NCI-H69 (cell line): ENCODE measurements at regions not wholly inside any gene's neighbourhood (a gene's known extent, or its start where the extent isn't known, plus 50 kb on each side); places are given as distances from the start of the nearest gene placed in this dataset.

Experiments used
- DNase-seq: peaks from one replicate; lab custom pipeline; 2025; lab: John Stamatoyannopoulos, UW

DNA sequence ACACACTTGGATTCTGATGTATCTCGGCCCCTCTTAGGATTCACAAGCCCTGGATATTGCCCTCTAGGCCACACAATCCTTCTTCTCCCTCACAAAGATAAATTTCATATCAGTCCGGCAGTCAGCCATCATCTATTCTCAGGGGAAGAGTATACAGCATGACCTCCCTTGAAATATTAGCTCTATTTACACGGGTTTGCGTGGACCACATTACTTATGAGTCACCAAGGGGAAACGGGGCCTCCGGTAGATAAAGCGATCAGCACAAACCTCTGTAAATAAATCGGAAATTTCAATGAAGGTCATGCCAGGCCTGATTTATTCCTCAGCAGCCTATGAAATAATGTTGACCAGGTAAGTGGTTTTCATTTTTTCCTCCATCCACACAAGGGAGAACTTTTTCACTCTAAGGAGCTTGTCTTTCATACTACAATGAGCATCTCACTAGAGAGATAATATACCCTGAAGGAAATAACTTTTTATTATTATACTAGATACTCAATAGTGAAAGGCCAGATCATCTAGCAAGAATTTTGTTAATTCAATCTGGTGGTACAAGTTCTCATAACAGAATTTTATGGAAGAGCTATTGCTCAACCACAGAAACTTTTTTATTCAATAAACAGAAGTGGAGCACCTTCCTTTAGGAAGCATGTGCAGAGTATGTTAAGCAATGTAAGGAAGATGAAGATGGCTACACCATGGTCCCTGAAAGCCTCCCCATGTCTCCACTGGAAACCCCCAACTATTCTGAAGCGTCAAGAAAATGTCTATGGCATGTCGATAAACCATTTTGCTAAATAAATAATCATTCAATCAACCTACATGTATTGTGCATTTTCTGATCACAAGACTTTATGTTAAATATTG lies 125.2 kb upstream of the PIK3C3 start:
- DNase-seq, result no peak

DNA sequence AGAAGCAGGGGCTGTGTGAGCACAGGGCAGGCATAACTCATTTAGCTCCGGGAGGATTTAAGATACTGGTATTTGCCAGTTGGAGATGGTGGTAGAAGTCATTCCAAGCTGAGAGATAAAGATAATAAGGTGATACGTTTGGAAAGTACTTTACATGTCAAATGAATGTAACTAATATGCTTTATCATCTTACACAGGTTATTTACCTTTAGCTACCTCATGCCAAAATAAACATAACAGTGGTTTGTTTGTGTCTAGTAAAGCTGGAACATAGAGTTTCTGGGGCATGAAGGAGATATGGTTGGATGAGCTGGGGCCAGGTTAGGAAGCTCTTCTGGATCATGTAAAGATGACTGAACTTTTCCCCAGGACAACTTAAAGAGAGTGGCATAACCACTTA lies 126.9 kb upstream of the PIK3C3 start:
- DNase-seq, result peak; percentile 82

DNA sequence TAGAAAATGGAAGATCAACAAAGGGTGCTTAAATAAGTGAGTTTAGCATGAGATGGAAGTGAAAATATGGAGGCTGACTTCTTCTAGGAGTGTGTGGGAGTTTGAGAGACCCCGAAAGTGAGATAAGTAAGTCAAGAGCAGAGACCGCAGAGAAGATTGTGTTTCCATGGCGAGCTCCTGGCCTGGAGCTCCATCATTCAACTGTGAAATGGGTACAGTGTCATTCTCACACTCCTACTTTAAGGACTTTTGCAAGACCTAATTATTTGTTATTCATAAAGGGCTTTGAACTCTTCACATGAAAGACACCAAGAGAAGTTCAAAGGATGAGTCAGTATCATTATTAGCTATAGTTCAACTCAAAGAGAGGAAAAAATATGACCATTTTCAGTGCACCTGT lies 134.2 kb upstream of the PIK3C3 start:
- DNase-seq, result no peak

DNA sequence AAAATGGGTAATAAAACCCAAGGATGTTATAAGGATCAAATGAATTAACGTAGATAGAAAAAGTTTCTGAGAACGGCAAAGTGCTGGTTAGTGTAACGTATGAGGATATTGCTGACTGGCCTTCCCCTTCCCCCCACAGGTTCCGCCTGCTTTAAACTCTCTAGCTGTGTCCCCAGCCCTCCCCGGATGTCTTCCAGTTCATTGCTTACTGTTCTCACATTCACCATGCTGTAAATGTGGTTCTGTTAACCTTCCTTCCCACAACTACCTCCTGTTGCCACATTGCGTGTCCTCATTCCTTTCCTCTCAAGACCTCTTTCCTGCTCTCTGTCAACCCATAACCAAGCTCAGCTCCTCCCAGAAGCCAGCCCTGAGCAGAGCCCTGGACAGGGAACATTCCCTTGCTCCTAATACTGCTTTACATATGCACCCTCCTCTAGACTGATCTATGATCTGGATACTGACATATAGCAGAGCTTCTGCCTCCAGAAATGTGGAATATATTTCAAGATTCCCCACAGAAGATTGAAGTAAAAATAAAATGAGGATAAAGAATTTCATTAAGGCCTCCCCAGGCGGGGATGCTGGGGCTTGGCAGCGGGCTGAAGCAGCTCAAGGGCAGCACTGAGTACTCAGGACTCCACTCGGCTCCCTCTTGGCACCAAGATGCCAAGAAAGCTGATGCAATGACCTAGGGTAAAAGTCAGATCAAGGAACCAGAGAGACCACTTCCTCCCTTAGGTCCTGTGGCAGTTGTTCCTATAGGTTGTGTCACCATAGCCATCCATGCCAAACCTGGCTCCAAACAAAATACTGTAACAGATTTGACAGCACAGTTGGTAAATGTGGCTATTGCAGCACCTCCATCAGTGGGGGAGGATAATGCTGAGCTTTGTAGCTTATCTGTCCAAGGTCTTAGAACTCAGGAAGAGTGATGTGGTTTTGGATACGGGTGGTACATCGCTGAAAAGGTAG lies 136.4 kb upstream of the PIK3C3 start:
- no peak for DNase-seq

DNA sequence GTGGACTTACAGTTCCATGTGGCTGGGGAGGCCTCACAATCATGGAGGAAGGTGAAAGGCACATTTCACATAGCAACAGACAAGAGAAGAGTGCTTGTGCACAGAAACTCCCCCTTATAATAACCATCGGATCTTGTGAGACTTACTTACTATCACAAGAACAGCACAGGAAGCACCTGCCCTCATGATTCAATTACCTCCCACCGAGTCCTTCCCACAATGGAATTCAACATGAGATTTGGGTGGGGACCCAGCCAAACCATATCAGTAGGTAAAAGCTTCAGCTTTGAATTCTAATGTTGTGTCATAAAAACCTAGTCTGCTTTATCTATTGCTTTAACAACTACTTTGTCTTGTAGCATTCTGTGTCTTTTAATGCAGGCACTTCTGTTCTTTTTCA lies 140.4 kb upstream of the PIK3C3 start:
- DNase-seq, result no peak

DNA sequence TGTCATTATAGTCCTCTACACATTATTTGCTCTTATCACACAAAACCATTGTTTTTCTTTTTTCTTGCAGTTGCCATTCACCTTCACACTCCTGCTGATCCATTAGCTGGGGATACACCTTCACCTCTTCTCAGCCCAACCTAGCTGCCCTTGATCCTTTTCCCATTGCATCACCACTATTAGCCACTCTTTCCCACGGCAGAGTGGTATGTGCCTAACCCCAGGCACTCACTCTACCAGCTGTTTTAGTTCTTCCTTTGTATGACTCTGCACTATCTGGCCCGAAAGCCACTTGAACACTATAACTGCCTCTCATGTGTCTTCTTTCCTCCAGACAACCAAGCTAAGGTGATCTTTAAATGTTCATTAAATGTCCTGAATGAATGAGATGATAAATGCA lies 145.4 kb upstream of the PIK3C3 start:
- DNase-seq, result peak; percentile 22

DNA sequence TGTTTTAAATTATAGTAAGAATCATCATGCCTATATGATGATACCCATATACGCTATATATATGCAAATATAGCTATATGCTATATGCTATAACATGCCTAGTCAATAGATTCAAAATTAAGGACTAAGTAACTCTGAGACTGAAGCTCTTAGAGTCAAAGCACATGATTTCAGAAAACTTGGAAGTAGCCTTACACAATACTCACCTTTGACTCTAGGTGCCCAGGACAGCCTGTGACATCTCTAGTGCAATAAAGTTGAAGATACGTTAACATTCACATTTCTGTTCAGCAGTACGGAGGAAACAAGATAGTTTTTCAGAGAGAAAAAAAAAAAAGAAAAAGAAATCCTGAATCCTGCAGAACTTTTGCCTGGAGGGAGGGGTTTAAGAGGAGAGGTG lies 149.7 kb upstream of the PIK3C3 start:
- DNase-seq, result no peak

DNA sequence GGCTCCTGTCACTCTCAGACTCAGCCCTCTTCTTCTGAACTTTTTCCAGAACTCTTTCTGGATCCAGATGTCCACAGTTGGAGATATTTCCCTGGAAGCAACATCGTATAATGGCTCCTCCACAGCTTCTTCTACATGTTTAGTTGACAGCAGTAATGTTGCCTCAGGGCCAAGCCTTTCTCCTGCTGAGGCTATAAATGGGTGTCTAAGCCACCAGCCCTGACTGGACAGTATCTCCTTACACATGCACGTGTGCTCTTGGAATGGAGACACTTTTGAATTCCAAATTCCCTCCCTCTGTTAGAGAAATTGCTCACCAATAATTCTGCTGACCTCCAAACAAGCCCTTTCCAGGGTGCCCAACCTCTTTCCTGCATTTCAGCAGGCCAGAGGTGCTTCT lies 156.2 kb upstream of the PIK3C3 start:
- DNase-seq, result peak; percentile 83

DNA sequence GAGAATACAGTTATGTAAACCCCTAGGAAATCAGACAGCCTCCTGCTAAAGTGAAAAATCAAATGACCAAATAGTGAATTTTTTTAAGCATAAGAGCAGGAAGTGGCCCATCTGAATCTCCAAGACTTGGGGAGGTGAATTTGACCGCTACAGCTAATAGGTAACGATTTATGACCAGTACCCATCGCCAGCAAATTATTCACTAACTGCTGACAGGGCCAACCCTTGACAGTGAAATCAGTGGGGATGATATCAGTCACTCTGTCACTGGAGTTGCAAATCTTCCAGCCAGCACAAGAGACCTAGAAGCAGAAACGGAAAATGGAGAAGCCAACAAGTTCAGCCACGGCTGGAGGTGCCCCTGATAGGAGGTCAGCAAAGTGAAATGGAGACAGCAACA lies 164.3 kb upstream of the PIK3C3 start:
- DNase-seq, result no peak

DNA sequence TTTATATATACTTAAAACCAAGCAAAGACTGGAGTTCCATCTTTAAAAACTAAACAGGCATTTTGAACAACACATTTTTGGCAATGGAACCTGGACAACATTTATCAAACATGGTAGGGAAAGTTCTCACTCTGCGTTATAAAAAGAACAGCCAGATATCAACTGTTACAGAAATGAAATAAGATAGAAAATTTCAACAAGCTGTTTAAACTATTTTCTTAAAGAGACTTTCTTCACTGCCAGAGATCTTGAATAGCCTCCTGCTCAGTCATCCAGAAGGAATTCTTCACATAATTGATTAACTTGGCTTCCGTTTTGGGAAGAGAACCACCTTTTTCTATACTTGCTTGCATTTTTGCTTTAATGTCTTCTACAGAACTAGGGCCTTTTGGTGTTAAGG lies 166.0 kb upstream of the PIK3C3 start:
- no peak for DNase-seq

DNA sequence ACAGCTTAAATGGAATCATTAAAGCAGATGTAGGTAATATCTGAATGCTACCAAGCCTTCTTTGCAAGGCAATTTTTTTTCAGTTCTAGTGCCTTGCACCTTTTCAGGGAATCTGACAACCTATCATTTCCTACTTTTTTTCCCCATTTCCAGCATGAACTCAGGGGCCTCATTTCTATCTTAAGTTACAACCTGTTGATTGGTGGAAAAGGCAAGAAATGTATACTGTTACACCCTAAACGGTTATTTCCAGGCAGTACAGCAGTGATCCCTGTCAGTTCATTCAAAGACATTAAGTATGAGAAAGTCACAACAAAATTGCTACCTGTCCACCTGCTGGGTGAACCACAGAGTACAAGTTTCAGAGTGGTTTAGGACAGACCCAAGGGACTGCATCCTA lies 171.2 kb upstream of the PIK3C3 start:
- DNase-seq, result peak; percentile 54

DNA sequence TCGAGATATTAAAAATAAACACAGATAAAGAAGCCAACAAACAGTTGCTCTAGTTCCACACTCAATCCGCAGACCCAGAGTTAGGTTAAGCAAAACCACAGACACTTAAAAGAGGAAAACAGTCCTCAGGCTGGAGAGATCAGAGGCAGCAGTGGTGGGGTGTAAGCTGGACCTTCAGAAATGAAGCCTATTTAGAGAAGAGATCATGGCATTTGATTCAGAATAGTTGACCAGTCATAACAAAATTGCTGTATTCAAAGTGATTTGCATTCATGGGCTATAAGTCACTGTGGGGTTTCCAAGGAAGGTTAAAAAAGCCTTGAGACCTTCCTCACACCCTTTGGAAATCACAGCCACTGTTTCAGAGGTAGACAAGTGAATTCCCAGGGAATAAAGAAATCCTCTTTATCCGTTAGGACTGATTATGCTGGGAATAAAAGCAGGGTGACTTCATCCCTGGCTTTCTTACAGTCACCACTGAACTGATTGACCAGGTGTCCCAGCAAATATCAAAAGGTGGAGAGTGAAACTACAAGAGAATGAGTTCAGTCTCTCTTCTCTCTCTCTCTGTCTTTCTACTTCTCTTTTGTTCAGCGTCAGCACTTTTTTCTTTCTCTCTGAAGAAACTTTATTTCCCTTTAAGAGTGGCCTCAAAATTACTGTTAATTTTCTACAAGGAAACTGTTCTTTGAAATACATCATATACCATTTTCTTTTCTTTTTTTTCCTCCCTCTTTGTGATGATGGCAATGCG lies 171.8 kb upstream of the PIK3C3 start:
- DNase-seq, result peak; percentile 48

DNA sequence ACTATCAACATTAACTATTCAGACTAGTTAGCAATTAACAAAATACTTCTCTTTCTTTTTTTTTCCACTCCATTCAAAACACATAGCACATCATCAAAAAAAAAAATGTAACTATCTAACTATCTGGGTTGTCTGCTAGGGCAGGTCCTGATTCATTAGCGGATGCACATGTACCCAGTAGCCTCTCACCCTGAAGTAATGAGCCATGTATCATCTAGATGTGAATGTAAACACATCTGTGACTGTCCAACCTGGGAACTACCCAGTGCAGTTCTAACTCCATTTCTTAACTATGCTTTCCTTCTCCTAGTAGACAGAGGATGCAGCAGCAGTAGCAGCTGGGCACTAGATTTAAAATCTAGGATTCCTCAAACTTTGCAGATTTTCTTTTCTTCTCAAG lies 183.1 kb upstream of the PIK3C3 start:
- peak; percentile 80 for DNase-seq

DNA sequence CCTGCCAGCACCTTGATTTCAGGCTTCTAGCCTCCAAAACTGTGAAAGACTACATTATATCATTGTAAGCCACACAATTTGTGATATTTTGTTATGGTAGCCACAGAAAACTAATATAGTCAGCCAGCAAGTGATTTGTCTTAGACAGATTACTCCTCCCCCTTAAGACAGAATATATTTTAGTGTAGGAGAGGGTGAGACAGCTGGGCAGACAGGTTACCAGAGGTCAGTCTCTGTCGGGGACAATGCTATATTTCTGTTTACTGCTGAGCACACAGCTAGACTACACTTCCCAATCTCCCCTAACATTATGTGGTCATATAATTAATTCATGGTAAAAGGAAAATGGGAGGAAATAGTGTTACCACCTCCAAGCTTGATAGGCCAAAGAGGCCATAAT lies 185.8 kb upstream of the PIK3C3 start:
- no peak for DNase-seq

DNA sequence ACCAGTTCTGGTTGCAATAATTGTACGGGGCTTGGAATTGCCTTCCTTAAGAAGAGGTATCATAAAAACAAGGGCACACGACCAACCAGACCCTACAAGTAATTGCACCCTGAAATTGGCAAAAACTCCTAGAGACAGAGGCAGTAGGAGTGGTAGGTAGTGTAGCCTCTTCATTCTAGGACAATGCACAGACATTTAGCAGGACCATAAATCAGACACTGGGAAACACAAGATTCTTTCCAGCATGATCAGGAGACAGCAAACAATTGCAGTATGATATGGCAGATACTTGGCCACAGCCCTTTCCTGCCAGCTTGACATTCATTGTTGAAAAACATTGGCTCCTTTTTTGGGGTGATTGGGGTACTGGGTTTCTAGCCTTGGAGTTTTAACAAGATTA lies 186.6 kb upstream of the PIK3C3 start:
- no peak for DNase-seq

DNA sequence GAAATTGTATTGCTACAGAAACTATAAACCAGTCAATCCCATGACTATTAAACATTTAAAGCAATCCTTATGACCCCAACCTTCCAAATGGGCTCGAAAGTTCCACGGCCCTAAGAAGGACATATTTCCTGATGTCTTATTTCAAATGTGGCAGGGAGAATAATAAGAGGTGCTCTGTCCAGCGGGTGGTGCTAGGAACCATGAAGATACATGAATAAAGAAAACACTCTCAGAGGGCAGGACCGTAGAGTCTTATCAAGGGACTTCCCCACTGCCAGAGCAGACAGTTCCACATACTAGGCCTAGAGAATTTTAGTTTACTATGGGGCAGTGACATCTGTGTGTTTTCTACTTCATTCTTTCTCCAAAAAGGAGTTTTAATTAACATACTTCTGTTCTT lies 187.1 kb upstream of the PIK3C3 start:
- peak; percentile 73 for DNase-seq

DNA sequence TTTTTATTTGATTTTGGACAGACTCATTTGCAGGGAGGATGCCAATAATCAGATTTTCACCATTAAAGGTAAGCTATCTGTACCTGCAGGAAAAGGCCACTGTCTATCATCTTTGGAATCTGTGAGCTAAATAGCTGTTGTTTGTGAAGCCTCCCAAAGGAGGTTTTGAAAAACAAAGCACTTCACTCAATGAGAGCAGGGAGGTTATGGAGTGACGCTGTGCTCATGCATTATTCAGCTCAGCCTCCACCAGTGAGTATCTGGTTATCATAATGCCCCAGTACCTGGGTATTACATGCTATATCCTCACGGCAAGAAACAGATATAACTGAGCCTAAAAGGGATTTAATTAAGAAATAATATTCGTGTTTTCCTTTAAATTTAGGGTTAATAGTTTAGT lies 189.6 kb upstream of the PIK3C3 start:
- DNase-seq, result peak; percentile 25

DNA sequence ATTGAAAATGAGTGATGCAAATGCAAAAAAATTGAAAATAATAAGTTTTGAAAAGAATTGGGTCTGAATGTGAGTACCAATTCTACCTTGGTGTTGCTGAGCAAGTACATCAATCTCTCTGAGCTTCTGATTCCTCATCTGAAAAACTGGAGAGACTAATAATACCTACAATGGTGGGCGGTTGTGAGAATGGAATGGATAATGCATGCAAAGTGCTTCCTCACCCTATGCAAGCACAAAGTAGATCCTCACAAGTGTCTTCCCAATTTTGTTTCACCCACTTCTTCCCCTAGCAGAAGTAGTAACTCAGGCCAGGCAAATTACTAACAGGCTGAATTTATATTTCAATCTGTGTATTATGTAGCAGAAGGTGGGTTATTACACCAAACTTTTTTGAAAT lies 191.7 kb upstream of the PIK3C3 start:
- DNase-seq, result no peak

DNA sequence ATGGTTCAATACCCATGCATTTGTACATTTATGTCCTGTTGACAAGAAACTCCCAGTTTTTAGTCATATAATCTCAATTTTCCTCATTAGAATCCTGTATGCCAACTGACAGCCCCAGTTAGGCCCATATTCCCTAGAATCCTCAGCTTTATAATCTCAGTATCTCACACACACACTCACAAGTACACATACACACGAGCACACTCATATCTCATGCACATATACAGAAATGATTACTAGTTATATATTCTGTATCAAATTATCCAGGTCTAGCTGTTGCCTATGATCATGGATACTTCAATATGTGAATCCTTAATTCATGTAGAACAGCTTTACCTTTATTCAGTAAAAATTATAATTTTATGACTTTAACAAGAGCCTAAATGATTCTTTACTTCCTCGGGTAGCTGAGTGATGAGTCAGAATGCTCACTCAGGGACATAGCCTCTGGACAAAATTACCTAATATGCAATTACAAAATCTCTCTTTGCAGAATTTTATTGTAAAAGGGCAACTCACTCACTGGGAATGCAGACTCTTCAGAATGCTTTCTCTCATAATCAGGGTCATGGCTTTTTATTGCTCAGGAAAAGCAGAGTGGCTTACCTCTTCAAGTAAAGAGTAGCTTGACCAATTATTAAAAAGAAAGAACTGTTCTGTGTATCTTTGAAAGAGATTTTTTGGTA lies 193.6 kb upstream of the PIK3C3 start:
- peak; percentile 44 for DNase-seq

DNA sequence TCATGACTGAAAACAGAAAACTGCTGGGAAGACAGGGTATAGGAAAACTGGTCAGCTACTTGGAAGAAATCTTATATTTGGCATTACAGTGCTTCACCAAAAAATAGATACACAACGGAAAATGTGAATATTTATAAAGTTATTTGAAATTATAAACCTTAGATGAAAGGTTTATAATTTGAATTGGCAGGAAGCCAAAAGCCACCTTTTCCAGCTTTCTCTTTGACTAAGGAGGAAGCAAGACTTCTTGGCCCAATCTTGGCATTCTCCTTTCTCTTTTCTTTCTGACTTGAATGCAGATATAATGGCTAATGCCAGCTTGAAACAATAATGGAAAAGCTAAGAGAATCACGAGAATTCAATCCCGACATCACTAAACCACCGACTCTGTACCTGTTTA lies 196.5 kb upstream of the PIK3C3 start:
- no peak for DNase-seq

DNA sequence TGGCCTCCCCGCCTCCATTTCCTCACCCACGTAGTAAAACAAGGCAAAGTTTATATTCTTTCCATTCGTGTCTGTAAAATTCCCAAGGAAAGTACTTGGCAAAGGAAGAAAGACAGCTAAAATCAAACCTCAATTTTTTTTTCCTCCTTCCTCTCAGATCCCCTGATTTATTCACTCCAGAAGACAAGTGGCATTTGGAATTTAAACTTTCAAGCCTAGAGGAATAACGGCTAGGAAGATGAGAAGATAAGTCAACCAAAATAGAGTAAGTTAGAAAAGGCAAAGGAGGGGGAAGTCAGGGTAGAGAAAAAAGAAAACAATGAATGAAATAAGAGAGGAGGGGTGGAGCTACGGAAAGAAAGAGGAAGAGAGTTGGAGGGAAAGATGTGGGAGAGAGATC lies 198.9 kb upstream of the PIK3C3 start:
- no peak for DNase-seq

DNA sequence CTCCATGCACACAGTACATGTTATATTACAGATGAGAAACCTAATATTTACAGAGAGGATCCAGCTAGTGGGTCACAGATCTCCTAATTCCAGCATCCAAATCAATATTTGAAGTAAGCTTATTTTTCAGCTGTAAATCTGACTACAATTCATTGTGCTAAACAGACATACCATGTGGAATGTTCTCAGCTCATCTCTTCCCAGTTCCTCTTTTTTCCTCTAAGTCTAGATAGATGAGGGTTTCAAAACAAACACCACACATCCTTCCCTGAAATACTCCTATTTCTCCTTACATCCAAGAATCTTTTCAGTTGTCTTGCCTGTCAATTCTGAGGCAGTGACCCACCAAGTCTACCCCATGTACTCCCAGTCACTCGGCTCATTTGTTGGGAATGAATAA lies 200.7 kb upstream of the PIK3C3 start:
- DNase-seq, result no peak
